Smooth muscle cell (in vitro differentiated cells): ENCODE measurements at regions not wholly inside any gene's neighbourhood (a gene's known extent, or its start where the extent isn't known, plus 50 kb on each side); places are given as distances from the start of the nearest gene placed in this dataset.
A peak's percentile ranks its signal among the peaks of the same experiment; 100 is the strongest.

ENCODE experiments used
- DNase-seq: peaks from one replicate; lab custom pipeline; 2025; ENCODE audit not compliant: unreplicated experiment; lab: John Stamatoyannopoulos, UW
- H2AFZ ChIP-seq: fragments of 200-600 bp; sonication (generic); 2 replicates; pipeline ENCODE4 v1.6.0; 2016; ENCODE audit warnings: antibody characterized with exemption, low read depth, mild to moderate bottlenecking
- H3F3A ChIP-seq: fragments of 200-600 bp; sonication (generic); 2 replicates; pipeline ENCODE4 v1.6.0; 2017; ENCODE audit warnings: antibody characterized with exemption, low read depth
- H3K27ac ChIP-seq: fragments of 200-600 bp; sonication (generic); 2 replicates; pipeline ENCODE4 v1.5.1; 2016; ENCODE audit warnings: low read depth, mild to moderate bottlenecking
- H3K27me3 ChIP-seq: fragments of 200-600 bp; sonication (generic); 2 replicates; pipeline ENCODE4 v1.6.1; 2016; ENCODE audit warnings: low read depth, mild to moderate bottlenecking
- H3K36me3 ChIP-seq: fragments of 200-600 bp; sonication (generic); 2 replicates; pipeline ENCODE4 v1.5.1; 2016; ENCODE audit warnings: low read depth
- H3K4me1 ChIP-seq: fragments of 200-600 bp; sonication (generic); 2 replicates; pipeline ENCODE4 v1.5.1; 2016; ENCODE audit warnings: low read depth
- H3K4me2 ChIP-seq: fragments of 200-600 bp; sonication (generic); 2 replicates; pipeline ENCODE4 v1.6.0; 2016; ENCODE audit warnings: mild to moderate bottlenecking
- H3K4me3 ChIP-seq: fragments of 200-600 bp; sonication (generic); 2 replicates; pipeline ENCODE4 v1.5.1; 2016; ENCODE audit warnings: mild to moderate bottlenecking
- H3K79me2 ChIP-seq: fragments of 200-600 bp; sonication (generic); 2 replicates; pipeline ENCODE4 v1.6.0; 2016; ENCODE audit warnings: low read depth, mild to moderate bottlenecking
- H3K9ac ChIP-seq: fragments of 200-600 bp; sonication (generic); 2 replicates; pipeline ENCODE4 v1.6.0; 2016; ENCODE audit warnings: low read depth
- H3K9me3 ChIP-seq: fragments of 200-600 bp; sonication (generic); replicated peaks from 2 replicates; pipeline ENCODE4 v1.5.1; 2016; ENCODE audit warnings: low read depth
- H4K20me1 ChIP-seq: fragments of 200-600 bp; sonication (generic); 2 replicates; pipeline ENCODE4 v1.6.0; 2016; ENCODE audit warnings: low read depth
- CTCF ChIP-seq: fragments of 200-600 bp; sonication (generic); IDR thresholded peaks from 2 replicates; pipeline ENCODE4 v1.5.1; 2017; ENCODE audit warnings: borderline replicate concordance, mild to moderate bottlenecking, antibody characterized with exemption; ENCODE audit not compliant: insufficient read depth, poor library complexity, severe bottlenecking
- WGBS: methylation state at CpG from one replicate; pipeline ENCODE4 v1.1.7; 2016; ENCODE audit warnings: low lambda C conversion rate; 5-methylcytosine and 5-hydroxymethylcytosine counted together

GRCh38 chr5:57841676-57842363 lies 359.2 kb upstream of the ACTBL2 start:
- Histone ChIP-seq H3F3A (no peaks in the 10 kb centered on the region), H3K9me3 (no peaks in the 10 kb centered on the region), H3K4me1 (peaks cover 13% of the 10 kb centered on the region), H3K27ac (peak overlapping the region; percentile 71), H2AFZ (no peak overlapping the region), H3K9ac (no peak overlapping the region), H3K79me2 (no peaks in the 10 kb centered on the region), H3K27me3 (no peaks in the 10 kb centered on the region), H3K36me3 (no peaks in the 10 kb centered on the region), H3K4me2 (peak overlapping the region; percentile 71), H3K4me3 (no peak overlapping the region), H4K20me1 (no peaks in the 10 kb centered on the region)
- TF ChIP-seq CTCF = no peak
- 9% methylated on average over 5 of the region's 5 CpGs for WGBS
- DNase-seq = no peak

- Histone ChIP-seq H3K27me3 (no peaks in the 10 kb centered on the region), H3K9ac (no peak overlapping the region), H3K4me2 (no peak overlapping the region), H3K4me3 (no peak overlapping the region), H3K4me1 (peaks cover 21% of the 10 kb centered on the region), H3K79me2 (no peaks in the 10 kb centered on the region), H3K27ac (peak overlapping the region; percentile 71), H3F3A (no peaks in the 10 kb centered on the region), H4K20me1 (no peaks in the 10 kb centered on the region), H3K36me3 (no peaks in the 10 kb centered on the region), H3K9me3 (no peaks in the 10 kb centered on the region), H2AFZ (no peak overlapping the region)
- no peak for DNase-seq
- TF ChIP-seq CTCF = no peak
- WGBS = 96% methylated on average over 1 of the region's 1 CpG
Observed at GRCh38 chr5:57839437-57840079, 356.9 kb upstream of the ACTBL2 start.

- WGBS = 92% methylated on average over 3 of the region's 3 CpGs
- DNase-seq = no peak
Observed at GRCh38 chr5:57839025-57839424, 356.4 kb upstream of the ACTBL2 start.

More at GRCh38 chr5:57839025-57839424, 356.4 kb upstream of the ACTBL2 start:
- H3K9ac ChIP-seq = no peak overlapping the region
- H3K4me1 ChIP-seq = peaks cover 21% of the 10 kb centered on the region
- TF ChIP-seq CTCF = no peak
- H3F3A ChIP-seq = no peaks in the 10 kb centered on the region
- H3K79me2 ChIP-seq = no peaks in the 10 kb centered on the region
- H3K4me3 ChIP-seq = no peak overlapping the region
- H3K27me3 ChIP-seq = no peaks in the 10 kb centered on the region
- no peak overlapping the region for H2AFZ ChIP-seq
- peak overlapping the region; percentile 44 for H3K4me2 ChIP-seq
- peak overlapping the region; percentile 91 for H3K27ac ChIP-seq
- H4K20me1 ChIP-seq = no peaks in the 10 kb centered on the region
- H3K36me3 ChIP-seq = no peaks in the 10 kb centered on the region
- no peaks in the 10 kb centered on the region for H3K9me3 ChIP-seq
